WTC11 (cell line): ENCODE measurements at regions not wholly inside any gene's neighbourhood (a gene's known extent, or its start where the extent isn't known, plus 50 kb on each side); places are given as distances from the start of the nearest gene placed in this dataset.

ENCODE experiments used
- ATAC-seq: fragments of 200-7000 bp; cut with Tn5 transposase; 2 replicates; pipeline ENCODE4 v1.10.0; 2021; ENCODE audit warnings: mild to moderate bottlenecking, moderate library complexity
- CTCF ChIA-PET: fragments of 300-600 bp; sonication (Branson Sonifier 250); formaldehyde crosslinking; loops from one replicate; lab custom pipeline; 2021; ENCODE audit warnings: antibody characterized with exemption; lab: Charles Lee
- POLR2A ChIA-PET: fragments of 350-600 bp; sonication (Branson Sonifier 250); formaldehyde crosslinking; loops from one replicate; lab custom pipeline; 2021; ENCODE audit warnings: antibody characterized with exemption; lab: Charles Lee
- DNase-seq: peaks from one replicate; pipeline ENCODE4 v3.0.0; 2021; ENCODE audit warnings: low spot score
- H3K27ac Mint-ChIP-seq: 2 replicates; pipeline ENCODE4 v1.8.0; 2021; ENCODE audit warnings: mixed read lengths
- H3K27me3 Mint-ChIP-seq: 2 replicates; pipeline ENCODE4 v1.8.0; 2021; ENCODE audit warnings: low read depth, mild to moderate bottlenecking, moderate library complexity, mixed read lengths
- H3K36me3 Mint-ChIP-seq: 2 replicates; pipeline ENCODE4 v1.8.0; 2021; ENCODE audit warnings: mixed read lengths
- H3K4me1 Mint-ChIP-seq: 2 replicates; pipeline ENCODE4 v1.8.0; 2022; ENCODE audit warnings: mixed read lengths
- H3K4me3 Mint-ChIP-seq: 2 replicates; pipeline ENCODE4 v1.8.0; 2021; ENCODE audit warnings: mild to moderate bottlenecking, moderate library complexity, mixed read lengths
- H3K9me3 Mint-ChIP-seq: 2 replicates; pipeline ENCODE4 v1.8.0; 2021; ENCODE audit warnings: mixed read lengths
- CBFB ChIP-seq: sonication (generic); formaldehyde crosslinking; IDR thresholded peaks from 2 replicates; pipeline ENCODE4 v1.8.1; 2022; ENCODE audit warnings: mild to moderate bottlenecking, low read depth, missing genetic modification reagents
- E2F4 ChIP-seq: sonication (generic); formaldehyde crosslinking; IDR thresholded peaks from 2 replicates; pipeline ENCODE4 v1.8.1; 2022; ENCODE audit warnings: low read depth, mild to moderate bottlenecking, moderate library complexity, missing genetic modification reagents, borderline replicate concordance
- ESRRA ChIP-seq: sonication (generic); formaldehyde crosslinking; IDR thresholded peaks from 2 replicates; pipeline ENCODE4 v1.8.1; 2022; ENCODE audit warnings: mild to moderate bottlenecking, missing genetic modification reagents, borderline replicate concordance
- MLX ChIP-seq: sonication (generic); formaldehyde crosslinking; IDR thresholded peaks from 2 replicates; pipeline ENCODE4 v1.8.1; 2023; ENCODE audit warnings: mild to moderate bottlenecking, missing genetic modification reagents, moderate library complexity
- NFYB ChIP-seq: sonication (generic); formaldehyde crosslinking; conservative IDR thresholded peaks from 2 replicates; pipeline ENCODE4 v1.8.0; 2022; ENCODE audit warnings: low read depth, missing genetic modification reagents
- PRRX2 ChIP-seq: fragments of 250-450 bp; sonication (Bioruptor Pico); IDR thresholded peaks from 2 replicates; pipeline ENCODE4 v1.8.0; 2021; ENCODE audit warnings: mild to moderate bottlenecking
- RELA ChIP-seq: sonication (generic); formaldehyde crosslinking; IDR thresholded peaks from 2 replicates; pipeline ENCODE4 v1.8.1; 2022; ENCODE audit warnings: missing genetic modification reagents, mild to moderate bottlenecking, borderline replicate concordance
- ZNF396 ChIP-seq: fragments of 250-450 bp; sonication (Bioruptor Pico); IDR thresholded peaks from 2 replicates; pipeline ENCODE4 v1.8.0; 2021; ENCODE audit warnings: mild to moderate bottlenecking, moderate library complexity, borderline replicate concordance
- TF ChIP-seq, protein P1 (sequence below): sonication (generic); formaldehyde crosslinking; IDR thresholded peaks from 2 replicates; pipeline ENCODE4 v1.8.1; 2023; ENCODE audit warnings: mild to moderate bottlenecking, missing genetic modification reagents, borderline replicate concordance
- TF ChIP-seq, protein P2 (sequence below): fragments of 250-450 bp; sonication (Bioruptor Pico); conservative IDR thresholded peaks from 2 replicates; pipeline ENCODE4 v1.9.0; 2021; ENCODE audit warnings: mild to moderate bottlenecking
- TF ChIP-seq, protein P3 (sequence below): sonication (generic); formaldehyde crosslinking; IDR thresholded peaks from 2 replicates; pipeline ENCODE4 v1.8.0; 2022; ENCODE audit warnings: mild to moderate bottlenecking, missing genetic modification reagents
- TF ChIP-seq, protein P4 (sequence below): sonication (generic); formaldehyde crosslinking; IDR thresholded peaks from 2 replicates; pipeline ENCODE4 v1.8.1; 2023; ENCODE audit warnings: mild to moderate bottlenecking, missing genetic modification reagents
- TF ChIP-seq, protein P5 (sequence below): sonication (generic); formaldehyde crosslinking; IDR thresholded peaks from 2 replicates; pipeline ENCODE4 v1.8.0; 2023; ENCODE audit warnings: missing genetic modification reagents

GRCh38 chr18:28831476-28831875 is 654.5 kb upstream of the CDH2 start:
- Mint-ChIP-seq H3K36me3 (no peaks in the 10 kb centered on the region), H3K4me1 (peaks cover 31% of the 10 kb centered on the region)
- ATAC-seq, result no peak
- ChIA-PET POLR2A (no interaction called here), CTCF (no interaction called here)
- TF ChIP-seq, protein P1, sequence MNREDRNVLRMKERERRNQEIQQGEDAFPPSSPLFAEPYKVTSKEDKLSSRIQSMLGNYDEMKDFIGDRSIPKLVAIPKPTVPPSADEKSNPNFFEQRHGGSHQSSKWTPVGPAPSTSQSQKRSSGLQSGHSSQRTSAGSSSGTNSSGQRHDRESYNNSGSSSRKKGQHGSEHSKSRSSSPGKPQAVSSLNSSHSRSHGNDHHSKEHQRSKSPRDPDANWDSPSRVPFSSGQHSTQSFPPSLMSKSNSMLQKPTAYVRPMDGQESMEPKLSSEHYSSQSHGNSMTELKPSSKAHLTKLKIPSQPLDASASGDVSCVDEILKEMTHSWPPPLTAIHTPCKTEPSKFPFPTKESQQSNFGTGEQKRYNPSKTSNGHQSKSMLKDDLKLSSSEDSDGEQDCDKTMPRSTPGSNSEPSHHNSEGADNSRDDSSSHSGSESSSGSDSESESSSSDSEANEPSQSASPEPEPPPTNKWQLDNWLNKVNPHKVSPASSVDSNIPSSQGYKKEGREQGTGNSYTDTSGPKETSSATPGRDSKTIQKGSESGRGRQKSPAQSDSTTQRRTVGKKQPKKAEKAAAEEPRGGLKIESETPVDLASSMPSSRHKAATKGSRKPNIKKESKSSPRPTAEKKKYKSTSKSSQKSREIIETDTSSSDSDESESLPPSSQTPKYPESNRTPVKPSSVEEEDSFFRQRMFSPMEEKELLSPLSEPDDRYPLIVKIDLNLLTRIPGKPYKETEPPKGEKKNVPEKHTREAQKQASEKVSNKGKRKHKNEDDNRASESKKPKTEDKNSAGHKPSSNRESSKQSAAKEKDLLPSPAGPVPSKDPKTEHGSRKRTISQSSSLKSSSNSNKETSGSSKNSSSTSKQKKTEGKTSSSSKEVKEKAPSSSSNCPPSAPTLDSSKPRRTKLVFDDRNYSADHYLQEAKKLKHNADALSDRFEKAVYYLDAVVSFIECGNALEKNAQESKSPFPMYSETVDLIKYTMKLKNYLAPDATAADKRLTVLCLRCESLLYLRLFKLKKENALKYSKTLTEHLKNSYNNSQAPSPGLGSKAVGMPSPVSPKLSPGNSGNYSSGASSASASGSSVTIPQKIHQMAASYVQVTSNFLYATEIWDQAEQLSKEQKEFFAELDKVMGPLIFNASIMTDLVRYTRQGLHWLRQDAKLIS (CRISPR knock-in tag), result no peak
- TF ChIP-seq CBFB (CRISPR knock-in tag) (no peak), ZNF396 (CRISPR knock-in tag) (no peak), PRRX2 (CRISPR knock-in tag) (no peak), E2F4 (no peak)
- TF ChIP-seq, all 79 proteins: peak for 0
- Mint-ChIP-seq H3K27ac (no peak overlapping the region), H3K27me3 (no peaks in the 10 kb centered on the region), H3K4me3 (no peak overlapping the region), H3K9me3 (no peaks in the 10 kb centered on the region)
- DNase-seq, result no peak

GRCh38 chr18:28826107-28826506 is 649.2 kb upstream of the CDH2 start:
- TF ChIP-seq, protein P2, sequence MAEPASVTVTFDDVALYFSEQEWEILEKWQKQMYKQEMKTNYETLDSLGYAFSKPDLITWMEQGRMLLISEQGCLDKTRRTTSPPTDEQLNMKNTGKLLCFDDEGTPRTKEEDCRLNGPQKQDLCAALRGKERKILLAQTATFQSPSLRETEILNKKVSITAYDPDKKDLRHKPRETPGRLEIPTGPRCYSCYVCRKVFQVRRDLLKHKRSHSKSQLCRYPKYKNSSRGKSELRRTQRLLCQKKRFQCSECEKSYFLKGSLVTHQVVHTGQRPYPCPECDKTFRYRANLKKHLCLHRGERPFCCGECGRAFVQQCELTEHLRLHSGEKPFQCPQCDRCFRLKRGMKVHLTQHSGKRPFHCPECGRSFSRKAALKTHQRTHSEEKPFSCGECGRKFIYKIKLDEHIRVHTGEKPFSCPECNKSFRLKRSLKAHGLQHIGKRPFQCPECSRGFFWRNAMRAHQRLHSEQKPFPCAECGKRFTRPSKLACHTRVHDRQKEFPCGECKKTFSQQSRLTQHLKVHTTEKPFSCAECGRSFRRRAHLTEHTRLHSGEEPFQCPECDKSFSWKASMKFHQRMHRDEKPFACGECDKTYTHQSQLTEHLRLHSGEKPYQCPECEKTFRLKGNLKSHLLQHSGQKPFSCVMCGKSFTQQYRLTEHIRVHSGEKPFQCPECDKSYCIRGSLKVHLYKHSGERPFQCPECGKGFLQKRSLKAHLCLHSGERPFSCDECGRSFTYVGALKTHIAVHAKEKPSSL (CRISPR knock-in tag), result no peak
- TF ChIP-seq, protein P3, sequence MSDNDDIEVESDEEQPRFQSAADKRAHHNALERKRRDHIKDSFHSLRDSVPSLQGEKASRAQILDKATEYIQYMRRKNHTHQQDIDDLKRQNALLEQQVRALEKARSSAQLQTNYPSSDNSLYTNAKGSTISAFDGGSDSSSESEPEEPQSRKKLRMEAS, result no peak
- TF ChIP-seq, protein P4, sequence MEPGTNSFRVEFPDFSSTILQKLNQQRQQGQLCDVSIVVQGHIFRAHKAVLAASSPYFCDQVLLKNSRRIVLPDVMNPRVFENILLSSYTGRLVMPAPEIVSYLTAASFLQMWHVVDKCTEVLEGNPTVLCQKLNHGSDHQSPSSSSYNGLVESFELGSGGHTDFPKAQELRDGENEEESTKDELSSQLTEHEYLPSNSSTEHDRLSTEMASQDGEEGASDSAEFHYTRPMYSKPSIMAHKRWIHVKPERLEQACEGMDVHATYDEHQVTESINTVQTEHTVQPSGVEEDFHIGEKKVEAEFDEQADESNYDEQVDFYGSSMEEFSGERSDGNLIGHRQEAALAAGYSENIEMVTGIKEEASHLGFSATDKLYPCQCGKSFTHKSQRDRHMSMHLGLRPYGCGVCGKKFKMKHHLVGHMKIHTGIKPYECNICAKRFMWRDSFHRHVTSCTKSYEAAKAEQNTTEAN, result no peak
- TF ChIP-seq ESRRA (CRISPR knock-in tag) (no peak), NFYB (no peak)
- POLR2A ChIA-PET, result no interaction called here
- Mint-ChIP-seq H3K36me3 (no peaks in the 10 kb centered on the region), H3K4me3 (no peak overlapping the region), H3K27ac (no peak overlapping the region), H3K4me1 (peaks cover 20% of the 10 kb centered on the region), H3K27me3 (no peaks in the 10 kb centered on the region), H3K9me3 (peaks cover 4% of the 10 kb centered on the region)
- no peak for DNase-seq
- CTCF ChIA-PET, result no interaction called here
- no peak for ATAC-seq

DNA sequence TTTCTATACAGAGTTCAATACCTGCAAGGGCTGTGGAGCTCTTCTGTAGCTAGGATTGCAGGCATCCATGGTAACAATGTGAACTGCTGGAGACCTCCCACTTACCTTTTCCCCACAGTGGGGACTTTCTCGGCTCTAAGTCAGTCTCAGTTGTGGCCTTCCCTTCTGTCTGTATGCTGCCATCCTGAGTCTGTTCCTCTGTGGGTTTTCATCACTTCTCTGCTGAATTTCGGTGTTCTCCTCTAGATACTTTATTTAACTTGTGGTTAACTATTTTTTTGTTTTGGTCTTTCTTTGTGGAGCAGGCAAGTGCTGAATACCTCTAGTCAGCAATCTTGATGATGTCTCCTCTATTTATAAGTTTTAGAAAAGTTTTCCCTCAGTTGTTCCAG is 647.2 kb upstream of the CDH2 start:
- H3K27ac Mint-ChIP-seq, result no peak overlapping the region
- H3K27me3 Mint-ChIP-seq, result no peaks in the 10 kb centered on the region
- H3K4me3 Mint-ChIP-seq, result no peak overlapping the region
- ATAC-seq (no peak), DNase-seq (no peak)
- H3K9me3 Mint-ChIP-seq, result peaks cover 4% of the 10 kb centered on the region
- ChIA-PET CTCF (no interaction called here), POLR2A (no interaction called here)
- peaks cover 16% of the 10 kb centered on the region for H3K4me1 Mint-ChIP-seq
- H3K36me3 Mint-ChIP-seq, result no peaks in the 10 kb centered on the region
- TF ChIP-seq, protein P5, sequence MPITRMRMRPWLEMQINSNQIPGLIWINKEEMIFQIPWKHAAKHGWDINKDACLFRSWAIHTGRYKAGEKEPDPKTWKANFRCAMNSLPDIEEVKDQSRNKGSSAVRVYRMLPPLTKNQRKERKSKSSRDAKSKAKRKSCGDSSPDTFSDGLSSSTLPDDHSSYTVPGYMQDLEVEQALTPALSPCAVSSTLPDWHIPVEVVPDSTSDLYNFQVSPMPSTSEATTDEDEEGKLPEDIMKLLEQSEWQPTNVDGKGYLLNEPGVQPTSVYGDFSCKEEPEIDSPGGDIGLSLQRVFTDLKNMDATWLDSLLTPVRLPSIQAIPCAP, result no peak
- no peak for TF ChIP-seq RELA (CRISPR knock-in tag)
- no peak for TF ChIP-seq MLX (CRISPR knock-in tag)
- TF ChIP-seq, all 79 proteins: peak for 0
